GM18907 (cell line): ENCODE measurements at regions not wholly inside any gene's neighbourhood (a gene's known extent, or its start where the extent isn't known, plus 50 kb on each side); places are given as distances from the start of the nearest gene placed in this dataset.

ENCODE experiments used
- ATAC-seq: cut with Tn5 transposase; IDR thresholded peaks from one replicate; pipeline ENCODE4 v1.9.1; 2021; ENCODE audit warnings: mild to moderate bottlenecking, moderate library complexity; ENCODE audit not compliant: unreplicated experiment

- no peak for ATAC-seq
Observed at GRCh38 chr3:31048143-31048542, 153.7 kb upstream of the GADL1 start.

- no peak for ATAC-seq
Observed at GRCh38 chr3:31050296-31050695, 155.8 kb upstream of the GADL1 start.

- ATAC-seq, result no peak
Observed at GRCh38 chr3:31051226-31051625, 156.8 kb upstream of the GADL1 start.

- ATAC-seq, result no peak
Observed at GRCh38 chr3:31053299-31053698, 158.8 kb upstream of the GADL1 start.

- ATAC-seq, result no peak
Observed at GRCh38 chr3:31054032-31054431, 159.6 kb upstream of the GADL1 start.

GRCh38 chr3:31055757-31056156, 161.3 kb upstream of the GADL1 start:
- no peak for ATAC-seq

- ATAC-seq, result no peak
Observed at GRCh38 chr3:31057891-31058290, 163.4 kb upstream of the GADL1 start.

DNA sequence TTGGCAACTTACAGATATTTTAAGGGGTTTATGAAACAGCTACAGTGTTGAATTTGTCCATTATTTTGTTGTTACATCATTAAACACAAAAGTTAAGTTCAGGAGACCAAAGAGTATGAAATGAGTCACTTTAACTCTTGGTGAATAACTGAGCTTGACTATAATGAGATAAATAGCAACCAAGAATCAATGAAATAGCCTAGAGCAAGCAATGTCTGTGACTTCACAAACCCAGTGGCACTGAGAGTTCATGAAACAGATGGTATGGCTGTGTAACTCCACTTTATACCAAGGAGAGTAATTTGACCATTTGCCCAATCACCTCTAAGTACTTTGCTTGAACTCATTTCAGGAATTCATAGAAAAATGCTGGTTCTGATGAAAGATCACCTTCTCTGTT, 169.6 kb upstream of the GADL1 start:
- no peak for ATAC-seq

GRCh38 chr3:31065765-31066164, 171.3 kb upstream of the GADL1 start:
- no peak for ATAC-seq

DNA sequence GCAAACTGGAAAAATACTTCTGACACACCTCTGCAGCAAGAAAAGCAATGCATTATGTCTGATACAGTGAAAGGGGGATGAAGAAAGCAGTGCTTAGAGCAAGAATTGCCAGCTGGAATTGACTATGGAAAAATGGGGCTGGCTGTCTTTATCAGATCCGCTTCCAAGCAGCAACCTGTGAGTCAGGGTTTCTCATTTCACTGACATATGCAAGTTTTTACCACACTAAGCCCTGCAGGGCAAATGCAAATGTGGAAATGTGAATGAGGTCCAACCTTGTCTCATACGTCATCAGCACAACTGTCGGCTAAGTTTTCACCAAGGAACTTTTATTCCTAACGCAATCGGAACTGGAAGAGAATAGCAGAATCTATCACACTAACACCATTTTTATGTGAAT, 172.5 kb upstream of the GADL1 start:
- ATAC-seq, result no peak

GRCh38 chr3:31075471-31075870, 181.0 kb upstream of the GADL1 start:
- ATAC-seq, result no peak

DNA sequence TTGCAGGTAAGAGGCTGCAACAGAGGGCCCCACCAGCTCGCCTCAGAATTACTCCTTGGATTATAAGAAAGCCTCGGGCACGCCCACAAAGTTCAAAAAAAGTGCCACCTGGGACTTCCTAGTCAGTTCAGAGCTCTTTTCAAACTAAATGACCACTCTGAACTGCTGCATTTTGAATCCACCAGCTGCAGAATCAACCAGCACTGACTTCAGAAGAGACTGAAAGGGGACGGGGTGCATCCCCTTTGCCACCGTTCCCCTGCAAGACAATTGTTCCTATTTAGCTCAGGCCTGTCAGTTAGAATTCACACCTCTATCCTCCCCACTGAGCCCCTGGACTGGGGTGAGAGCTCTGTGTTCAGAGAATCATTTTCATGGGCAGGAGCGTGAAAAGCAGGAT, 181.4 kb upstream of the GADL1 start:
- no peak for ATAC-seq

- no peak for ATAC-seq
Observed at GRCh38 chr3:31077021-31077601, 182.7 kb upstream of the GADL1 start.

- ATAC-seq, result no peak
Observed at GRCh38 chr3:31077826-31078225, 183.4 kb upstream of the GADL1 start.

DNA sequence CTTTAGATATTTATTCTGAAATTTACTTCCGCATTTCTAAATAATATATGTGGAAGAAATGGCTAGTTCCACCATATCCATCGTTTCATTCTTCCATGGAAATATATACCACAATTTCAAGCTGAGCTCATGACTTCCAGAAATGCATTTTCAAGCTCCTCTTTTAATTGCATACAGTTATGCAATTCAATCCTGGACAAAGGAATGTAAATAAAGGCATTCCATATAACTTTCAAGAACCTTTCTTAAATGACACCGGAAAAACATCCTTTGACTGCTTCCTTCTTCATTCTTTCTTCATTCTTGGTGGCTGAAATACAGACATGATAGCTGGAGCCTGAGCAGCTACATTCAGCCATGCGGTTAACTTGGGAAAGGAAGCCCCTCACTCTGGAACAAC, 185.2 kb upstream of the GADL1 start:
- no peak for ATAC-seq

DNA sequence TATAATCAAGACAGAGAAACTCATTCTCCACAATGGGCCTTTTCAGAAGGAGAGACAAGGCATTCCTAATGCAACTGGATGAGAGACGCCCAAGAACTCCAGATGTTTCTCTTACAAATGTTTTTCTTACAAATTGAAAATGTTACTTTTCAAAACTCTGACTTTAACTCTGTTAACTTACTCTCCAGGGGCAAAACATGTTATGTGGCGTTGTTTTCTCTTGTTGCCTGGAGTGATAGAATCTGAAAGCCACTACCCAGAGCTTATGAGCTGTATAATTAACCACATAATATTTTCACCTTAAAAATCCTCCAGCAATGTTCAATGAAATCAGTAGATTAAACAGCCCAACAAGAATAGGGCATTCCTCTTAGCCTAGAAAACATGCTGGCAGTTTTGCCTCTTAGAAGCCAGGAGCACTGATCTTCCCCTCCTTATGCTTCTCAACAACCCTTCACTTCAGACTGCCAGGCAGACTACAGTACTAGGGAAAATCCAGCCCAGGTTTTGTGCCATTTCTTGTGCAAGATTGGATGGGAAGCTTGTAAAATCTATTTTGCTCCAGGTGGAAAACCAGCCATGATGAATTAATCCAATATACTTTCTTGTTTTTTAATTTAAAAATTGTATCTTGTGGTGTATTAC, 186.7 kb upstream of the GADL1 start:
- ATAC-seq, result no peak

DNA sequence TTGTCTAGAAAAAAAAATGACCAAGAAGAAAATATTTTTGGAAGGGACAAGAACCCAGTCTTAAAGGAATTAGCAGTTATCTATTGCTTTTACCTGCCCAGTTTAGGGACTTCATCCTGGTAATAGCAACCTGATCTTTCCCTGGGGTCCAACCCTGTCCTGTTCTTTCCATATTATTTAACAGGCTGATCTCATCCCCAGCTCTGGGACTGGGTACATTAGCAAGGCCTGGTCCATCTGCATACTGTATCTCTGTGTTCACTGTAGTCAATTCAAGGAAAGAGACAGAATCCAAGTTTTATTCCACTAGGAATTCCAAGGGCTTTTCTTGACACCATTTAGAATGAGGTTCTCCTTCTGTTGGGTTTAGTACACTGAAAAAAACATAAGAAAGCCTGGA, 191.7 kb upstream of the GADL1 start:
- no peak for ATAC-seq

GRCh38 chr3:31086698-31087097, 192.2 kb upstream of the GADL1 start:
- no peak for ATAC-seq

DNA sequence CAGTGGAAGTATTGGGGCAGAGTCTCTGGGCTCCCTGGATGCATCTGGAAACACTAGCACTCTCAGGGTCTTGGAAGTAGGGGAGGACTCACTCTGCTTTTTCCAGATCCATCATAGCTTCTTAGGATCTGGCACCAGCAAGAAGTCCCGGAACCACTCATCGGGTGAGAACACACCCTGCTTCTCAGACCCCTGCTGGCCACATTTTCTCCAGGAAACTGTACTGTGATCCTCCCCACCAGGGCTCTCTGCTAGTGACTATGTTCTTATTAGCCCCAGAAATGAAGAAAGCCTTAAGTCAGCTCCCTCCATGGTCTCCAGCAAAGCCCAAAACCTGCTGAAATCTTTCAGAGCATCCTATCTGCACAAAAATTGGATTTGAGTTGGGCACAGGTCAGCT, 197.3 kb upstream of the GADL1 start:
- no peak for ATAC-seq

DNA sequence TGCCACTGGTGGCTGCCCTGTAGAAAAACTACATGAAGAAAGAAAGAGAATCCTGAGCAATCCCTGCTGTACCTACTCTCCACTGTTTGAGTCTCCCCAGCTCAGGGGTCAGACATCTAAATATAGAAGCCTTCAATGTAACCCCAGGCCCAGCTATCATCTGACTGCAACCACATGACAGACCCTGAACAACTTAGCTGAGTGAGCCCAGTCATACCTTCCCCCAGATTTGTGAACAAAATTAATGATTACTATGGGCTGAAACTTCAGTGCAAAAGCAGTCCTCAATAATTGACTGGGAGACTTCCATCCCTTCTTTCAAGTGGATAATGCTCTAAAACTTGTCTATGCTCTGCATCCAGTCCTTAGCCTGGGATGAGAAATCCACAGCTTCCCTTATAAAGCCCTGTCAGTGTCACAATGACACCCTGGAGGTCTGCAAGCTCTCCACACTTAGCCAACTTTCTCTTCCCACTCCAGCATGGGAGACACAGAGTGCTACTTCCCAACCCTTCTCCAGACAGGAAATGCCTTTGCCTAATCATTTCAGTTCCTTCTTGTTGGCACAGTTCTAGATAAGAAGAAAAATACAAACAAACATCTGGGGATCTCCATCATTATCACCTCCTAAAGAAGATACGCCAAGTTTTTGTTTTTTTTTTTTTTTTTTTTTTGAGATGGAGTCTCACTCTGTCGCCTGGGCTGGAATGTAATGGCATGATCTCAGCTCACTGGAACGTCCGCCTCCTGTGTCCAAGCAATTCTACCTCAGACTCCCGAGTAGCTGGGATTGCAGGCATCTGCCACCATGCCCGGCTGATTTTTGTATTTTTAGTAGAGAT, 198.5 kb upstream of the GADL1 start:
- ATAC-seq, result peak; percentile 59

- ATAC-seq, result no peak
Observed at GRCh38 chr3:31093606-31094005, 199.1 kb upstream of the GADL1 start.

GRCh38 chr3:31094048-31094447, 199.6 kb upstream of the GADL1 start:
- no peak for ATAC-seq
